ENCODE measurements at regions not wholly inside any gene's neighbourhood (a gene's known extent, or its start where the extent isn't known, plus 50 kb on each side); places are given as distances from the start of the nearest gene placed in this dataset.

- H3K36me3 ChIP-seq, result no peaks in the 10 kb centered on the region
- 64% methylated on average over 8 of the region's 8 CpGs for WGBS, 2 donors
- DNase-seq (no peak), ATAC-seq (no peak)
- H3K4me1 ChIP-seq, result peaks cover 0 to 18% (median 6%) of the 10 kb centered on the region in 9 donors
- no peak for TF ChIP-seq CTCF (IDR thresholded peaks at IDR 0.05)
- no peak overlapping the region for H3K4me3 ChIP-seq
- intact Hi-C loops (cut with DNase I), result no loop called here
- no peak overlapping the region for H3K27ac ChIP-seq
- peaks cover 0 to 11% (median 0%) of the 10 kb centered on the region in 7 donors for H3K27me3 ChIP-seq
- no peaks in the 10 kb centered on the region for H3K9me3 ChIP-seq
These were observed 131.3 kb downstream of the ACTL8 start for GRCh38 chr1:17886386-17886785.

GRCh38 chr1:17886838-17887441 lies 131.8 kb downstream of the ACTL8 start:
- peaks cover 0 to 11% (median 0%) of the 10 kb centered on the region in 7 donors for H3K27me3 ChIP-seq
- ATAC-seq (no peak), DNase-seq (no peak)
- no peak overlapping the region for H3K4me3 ChIP-seq
- H3K4me1 ChIP-seq, result peaks cover 0 to 23% (median 11%) of the 10 kb centered on the region in 9 donors
- 39 to 47% methylated on average over 6 of the region's 6 CpGs for WGBS, 2 donors
- H3K9me3 ChIP-seq, result no peaks in the 10 kb centered on the region
- TF ChIP-seq CTCF (IDR thresholded peaks at IDR 0.05), result no peak
- H3K27ac ChIP-seq, result no peak overlapping the region
- intact Hi-C loops (cut with DNase I), result no loop called here
- H3K36me3 ChIP-seq, result no peaks in the 10 kb centered on the region

GRCh38 chr1:17887661-17888371 lies 132.7 kb downstream of the ACTL8 start:
- intact Hi-C loops (cut with DNase I), result no loop called here
- Histone ChIP-seq H3K4me3 (no peak overlapping the region), H3K27me3 (peaks cover 0 to 11% (median 0%) of the 10 kb centered on the region in 7 donors), H3K36me3 (no peaks in the 10 kb centered on the region), H3K27ac (peak overlapping the region in 1 of 10 donors; percentile 9), H3K4me1 (peaks cover 0 to 31% (median 15%) of the 10 kb centered on the region in 9 donors), H3K9me3 (no peaks in the 10 kb centered on the region)
- ATAC-seq, result no peak
- TF ChIP-seq CTCF (IDR thresholded peaks at IDR 0.05), result no peak
- 48 to 49% methylated on average over 17 of the region's 17 CpGs for WGBS, 2 donors
- peak in 1 of 2 donors; percentile 27 for DNase-seq

- ATAC-seq, result no peak
- TF ChIP-seq CTCF (IDR thresholded peaks at IDR 0.05), result no peak
- Histone ChIP-seq H3K27ac (peak overlapping the region in 1 of 10 donors; percentile 78), H3K4me1 (peaks cover 0 to 36% (median 17%) of the 10 kb centered on the region in 9 donors), H3K9me3 (no peaks in the 10 kb centered on the region), H3K27me3 (peaks cover 0 to 11% (median 0%) of the 10 kb centered on the region in 7 donors), H3K36me3 (no peaks in the 10 kb centered on the region), H3K4me3 (no peak overlapping the region)
- no peak for DNase-seq
- intact Hi-C loops (cut with DNase I), result loop anchor here in 2 of 10 donors (10.0 kb wide), 2 partner anchors 215 to 225 kb away; no protein-coding TSS in a partner anchor
- WGBS, 2 donors, result 53 to 54% methylated on average over 23 of the region's 23 CpGs
These were observed 135.1 kb downstream of the ACTL8 start for GRCh38 chr1:17890056-17890814.
